GM21619 (cell line): ENCODE measurements at regions not wholly inside any gene's neighbourhood (a gene's known extent, or its start where the extent isn't known, plus 50 kb on each side); places are given as distances from the start of the nearest gene placed in this dataset.

Source experiments
- ATAC-seq: cut with Tn5 transposase; IDR thresholded peaks from one replicate; pipeline ENCODE4 v1.9.1; 2021; ENCODE audit not compliant: unreplicated experiment

DNA sequence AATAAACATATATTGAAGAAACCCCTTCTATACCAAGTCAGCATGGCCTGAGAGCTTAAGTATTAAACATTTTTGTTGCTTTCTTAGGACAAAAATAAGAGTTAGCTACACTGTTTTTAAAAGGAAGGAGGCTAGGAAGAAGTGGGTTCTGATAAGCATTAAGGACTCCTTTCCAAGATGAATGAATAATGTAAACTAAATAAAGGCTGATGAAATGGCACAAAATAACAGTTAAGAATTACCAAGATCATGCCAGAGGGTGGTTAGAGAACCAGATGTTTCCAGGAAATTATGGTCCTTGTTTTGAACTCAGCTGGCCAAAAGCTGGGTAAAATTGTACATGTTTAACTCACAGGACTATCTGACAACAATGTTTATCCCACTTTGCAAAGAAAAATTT is 114.1 kb upstream of the ETS2 start:
- no peak for ATAC-seq

DNA sequence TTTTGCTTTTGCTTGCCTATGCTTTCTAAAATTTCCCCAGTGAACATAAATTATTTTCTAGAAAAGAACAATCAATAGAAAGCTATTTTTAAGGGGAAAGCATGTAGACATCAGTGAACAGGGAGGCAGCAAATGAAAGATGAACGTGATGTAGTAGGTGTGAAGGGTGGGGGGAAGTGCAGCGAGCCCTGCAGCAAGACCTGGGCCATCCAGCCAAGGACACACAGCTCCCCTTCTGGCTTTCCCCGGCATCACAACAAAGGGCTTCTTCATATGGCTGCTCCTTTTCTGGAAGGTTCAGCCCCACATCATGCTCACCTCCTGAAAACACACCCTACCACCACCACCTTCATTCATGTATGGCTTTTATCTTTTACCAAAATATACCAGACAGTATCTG is 109.2 kb upstream of the ETS2 start:
- ATAC-seq: no peak

DNA sequence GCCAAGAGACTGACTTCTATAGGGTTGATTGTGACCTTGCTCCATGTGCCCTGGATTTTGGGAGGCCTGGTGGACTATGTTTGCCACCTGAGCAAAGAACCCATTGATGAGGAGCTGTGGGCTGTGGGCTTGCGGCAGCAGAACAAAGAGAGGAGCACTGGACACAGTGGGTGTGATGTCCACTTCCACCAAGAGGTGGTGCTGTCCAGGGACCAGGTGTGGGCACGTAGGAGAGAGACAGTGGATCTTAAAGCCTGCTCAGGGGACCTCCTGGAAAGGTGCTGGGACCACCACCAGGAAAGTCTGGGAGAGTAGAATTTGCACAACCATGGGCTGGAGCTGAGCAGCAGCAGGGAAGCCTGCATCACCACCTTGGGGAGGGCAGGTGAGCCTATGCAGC is 106.7 kb upstream of the ETS2 start:
- no peak for ATAC-seq

DNA sequence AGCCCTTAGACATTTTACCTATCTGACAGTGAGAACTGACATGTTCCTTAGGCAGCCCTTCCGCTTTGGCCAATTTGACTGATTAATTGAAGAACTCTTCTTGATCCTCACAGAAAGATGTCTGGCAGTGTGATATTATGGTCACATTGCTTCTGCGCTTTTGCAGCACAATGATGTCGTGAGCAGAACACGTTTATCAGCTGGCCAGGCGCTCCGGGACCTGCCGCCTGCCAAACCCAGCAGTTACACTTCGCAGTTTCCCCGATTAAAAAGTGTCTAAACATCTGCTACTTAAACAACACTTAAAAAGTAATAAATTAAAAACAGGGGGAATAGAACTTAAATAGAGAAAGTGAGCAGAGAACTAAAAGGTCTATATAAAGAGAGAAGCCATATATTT is 103.5 kb upstream of the ETS2 start:
- ATAC-seq: no peak

DNA sequence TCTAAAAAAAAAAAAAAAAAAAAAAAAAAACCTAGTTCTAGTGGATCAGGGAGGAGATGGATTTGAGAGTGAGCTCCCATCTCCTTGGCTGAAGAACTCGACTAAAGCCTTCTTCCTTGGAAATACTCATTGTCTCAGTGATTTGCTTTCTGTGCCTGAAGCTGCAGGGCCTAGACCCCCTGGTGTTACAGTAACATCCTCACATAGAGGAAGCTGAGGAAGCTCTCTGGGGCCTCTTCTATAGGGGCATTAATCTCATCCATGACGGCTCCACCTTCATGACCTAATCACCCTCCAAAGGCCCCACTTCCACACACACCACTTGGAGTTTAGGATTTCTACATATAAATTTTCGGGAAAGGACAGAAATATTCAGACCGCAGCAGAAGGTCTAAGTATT is 95.9 kb upstream of the ETS2 start:
- ATAC-seq: no peak

DNA sequence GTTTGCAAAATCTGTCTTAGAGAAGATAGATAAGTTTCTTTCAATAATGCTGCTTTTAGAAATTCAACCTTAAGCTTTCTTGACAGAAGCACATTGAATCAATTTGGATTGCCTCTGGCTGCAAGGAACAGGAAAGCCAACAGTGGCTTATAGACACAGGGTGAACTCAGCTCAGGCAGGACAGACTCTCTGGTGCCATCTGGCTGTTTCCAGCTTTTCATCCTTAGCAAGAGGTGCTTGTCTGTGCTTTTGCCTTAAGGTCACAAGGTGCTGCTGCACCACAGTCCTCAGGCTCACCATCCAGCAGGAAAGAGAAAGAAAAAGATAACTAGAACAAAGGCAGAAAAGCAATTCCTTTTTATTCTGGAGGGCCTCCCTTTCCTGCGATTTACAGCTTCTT is 93.7 kb upstream of the ETS2 start:
- ATAC-seq: no peak

DNA sequence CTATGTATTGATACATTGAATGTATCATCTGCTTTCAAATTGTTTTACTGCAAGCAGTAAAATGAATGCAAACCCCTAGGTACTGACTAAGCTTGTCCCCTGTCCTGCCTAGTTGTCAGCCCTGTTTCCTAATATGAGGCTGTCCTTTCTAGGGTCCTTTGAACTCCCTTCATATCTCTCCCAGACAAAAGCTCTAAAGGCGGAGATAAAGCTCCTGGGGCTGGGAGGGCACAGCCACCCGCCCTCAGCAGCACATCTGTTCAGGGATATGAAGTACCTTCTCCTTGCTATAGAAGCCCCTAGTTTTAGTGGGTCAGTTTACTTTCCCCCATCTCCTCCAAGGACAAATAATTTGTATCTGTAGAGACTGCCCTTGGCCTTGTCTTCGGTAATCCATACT is 93.1 kb upstream of the ETS2 start:
- no peak for ATAC-seq

DNA sequence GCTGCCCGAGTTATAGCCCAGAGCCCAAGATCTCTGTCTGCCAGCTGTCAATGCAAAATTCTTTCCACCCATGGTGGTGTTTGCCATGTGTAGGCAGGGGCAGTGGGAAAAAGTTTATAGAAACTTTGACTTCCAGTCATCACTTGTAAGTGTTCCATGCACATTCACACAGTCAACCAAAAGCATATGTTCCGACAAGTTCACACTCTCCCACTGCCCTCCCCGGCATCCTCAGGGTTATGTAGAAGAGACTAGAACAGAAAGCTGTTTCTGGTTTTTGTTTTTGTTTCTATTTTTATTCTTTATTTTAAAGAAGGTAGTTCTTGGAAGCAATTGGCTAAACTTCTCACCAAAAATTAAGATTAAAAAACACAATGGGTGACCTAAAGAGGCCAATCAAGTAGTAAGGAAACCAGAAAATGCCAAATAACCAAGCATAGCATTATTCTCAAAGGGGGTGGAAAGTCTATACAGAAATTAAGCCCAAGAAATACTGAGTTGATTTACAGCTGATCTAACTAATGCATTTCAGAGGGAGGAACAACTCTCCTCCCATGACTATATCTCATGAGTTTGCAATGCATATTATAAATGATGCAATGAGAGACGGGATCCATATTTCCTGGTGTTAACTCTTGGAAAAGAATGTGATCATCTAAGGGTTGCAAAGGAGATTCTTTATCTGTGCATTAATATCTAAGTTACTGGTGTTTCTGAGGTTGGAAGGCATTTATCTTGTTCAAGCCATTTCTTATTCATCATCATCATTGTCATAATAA is 91.5 kb upstream of the ETS2 start:
- ATAC-seq: no peak

DNA sequence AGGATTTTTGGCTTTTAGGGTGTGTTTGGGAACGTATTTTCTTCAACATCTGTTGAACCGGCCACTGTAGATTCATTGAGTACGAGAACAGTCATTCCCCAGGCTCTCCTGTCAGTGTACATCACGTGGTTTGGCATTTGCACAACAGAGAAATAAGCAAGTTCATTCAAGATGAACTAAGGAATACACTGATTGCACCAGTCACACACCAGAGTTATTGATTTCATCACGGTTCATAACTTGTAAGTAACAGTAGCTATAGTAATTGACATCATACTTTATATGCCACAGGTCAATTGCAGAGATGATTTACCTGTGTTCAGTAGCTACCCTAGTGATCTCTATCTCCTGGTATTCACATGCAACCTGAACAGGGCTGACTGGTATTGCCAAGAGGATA is 90.7 kb upstream of the ETS2 start:
- ATAC-seq: no peak

DNA sequence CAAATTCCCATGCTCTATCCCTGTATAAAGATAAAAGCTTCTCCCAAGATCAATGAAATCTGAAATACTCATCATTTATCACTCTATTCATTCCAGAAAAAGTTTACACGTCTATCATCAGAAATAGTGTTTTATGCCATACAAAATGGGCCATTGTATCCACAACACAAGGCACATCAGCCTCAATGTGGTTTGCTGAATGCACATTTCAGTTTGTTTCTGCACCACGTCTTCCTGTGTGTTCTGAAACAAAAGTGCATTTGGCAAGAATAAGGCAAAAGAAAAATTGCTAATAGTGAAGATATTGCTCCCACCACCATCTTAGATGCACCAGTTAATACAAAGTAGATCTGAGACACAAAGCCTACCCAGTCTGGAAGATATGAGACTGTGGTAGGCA is 89.6 kb upstream of the ETS2 start:
- no peak for ATAC-seq

DNA sequence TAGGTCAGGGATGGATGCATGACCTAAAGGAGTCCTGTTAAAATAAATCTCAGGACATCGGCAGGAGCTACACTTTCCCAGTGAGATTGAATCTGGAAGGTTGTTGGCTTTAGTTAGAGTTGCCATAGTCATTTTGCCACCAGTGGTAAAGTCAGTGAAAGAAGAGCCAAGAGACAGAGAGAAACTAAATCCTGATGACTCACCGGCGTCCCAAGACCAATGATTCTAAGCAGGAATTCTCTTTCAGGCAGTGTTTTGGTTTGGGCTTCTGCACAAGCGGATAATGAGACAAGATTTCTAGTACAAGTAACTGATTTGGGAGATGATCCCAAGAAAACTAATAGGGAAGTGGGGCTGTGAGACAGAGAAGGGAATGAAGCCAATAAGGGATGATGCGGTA is 88.8 kb upstream of the ETS2 start:
- no peak for ATAC-seq

DNA sequence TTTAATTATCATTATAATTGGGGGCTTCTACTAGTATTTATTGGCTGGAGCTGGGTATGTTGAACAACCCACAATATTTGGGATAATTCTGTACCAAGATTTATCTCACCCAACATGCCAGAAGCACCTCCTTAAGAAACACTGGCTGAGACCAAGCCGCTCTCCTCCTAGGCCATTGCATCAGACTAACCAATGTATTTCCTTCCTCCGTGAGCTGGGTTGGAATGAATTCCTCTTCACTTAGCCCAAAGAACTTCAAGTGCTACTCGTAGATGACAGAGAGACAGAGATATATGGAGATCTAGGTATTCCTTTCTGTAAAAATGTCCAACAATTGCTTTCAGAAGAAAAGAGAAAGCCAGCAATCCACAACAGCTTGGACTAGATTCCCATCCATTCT is 87.2 kb upstream of the ETS2 start:
- ATAC-seq: no peak

DNA sequence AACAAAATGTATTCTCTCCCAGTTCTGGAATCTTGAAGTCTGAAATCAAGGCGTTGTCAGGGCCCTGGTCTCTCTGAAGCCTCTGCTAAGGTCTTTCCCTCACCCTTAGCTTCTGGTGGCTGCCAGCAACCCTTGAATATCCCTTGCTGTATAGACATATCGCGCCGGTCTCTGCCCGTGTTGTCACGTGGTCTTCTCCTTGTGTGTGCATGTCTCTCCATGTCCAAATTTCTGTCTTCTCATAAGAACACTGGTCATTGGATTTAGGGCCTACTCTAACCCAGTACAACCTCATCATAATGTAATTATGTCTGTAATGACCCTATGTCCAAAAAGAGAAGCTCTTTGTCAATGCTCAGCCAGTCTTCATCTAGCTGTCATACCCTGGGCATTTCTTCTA is 85.7 kb upstream of the ETS2 start:
- ATAC-seq: no peak

DNA sequence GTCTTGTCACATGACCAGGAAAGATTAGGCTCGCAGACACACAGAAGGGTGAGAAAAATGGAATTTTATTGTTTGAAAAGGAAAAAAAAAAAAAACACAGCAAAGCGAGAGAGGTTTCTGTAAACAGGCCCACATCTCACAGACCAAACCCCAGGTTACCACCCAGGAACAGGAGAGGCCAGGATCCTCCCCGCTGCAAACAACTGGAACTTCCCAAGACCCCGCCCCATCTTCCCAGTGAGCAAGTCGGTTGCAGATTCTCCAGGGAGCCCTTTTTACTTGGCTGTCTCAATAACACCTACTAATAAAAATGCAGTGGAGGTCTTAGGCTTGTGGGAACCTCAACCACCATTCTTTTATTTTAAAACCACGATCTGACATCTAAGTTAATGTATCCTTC is 84.7 kb upstream of the ETS2 start:
- ATAC-seq: no peak

DNA sequence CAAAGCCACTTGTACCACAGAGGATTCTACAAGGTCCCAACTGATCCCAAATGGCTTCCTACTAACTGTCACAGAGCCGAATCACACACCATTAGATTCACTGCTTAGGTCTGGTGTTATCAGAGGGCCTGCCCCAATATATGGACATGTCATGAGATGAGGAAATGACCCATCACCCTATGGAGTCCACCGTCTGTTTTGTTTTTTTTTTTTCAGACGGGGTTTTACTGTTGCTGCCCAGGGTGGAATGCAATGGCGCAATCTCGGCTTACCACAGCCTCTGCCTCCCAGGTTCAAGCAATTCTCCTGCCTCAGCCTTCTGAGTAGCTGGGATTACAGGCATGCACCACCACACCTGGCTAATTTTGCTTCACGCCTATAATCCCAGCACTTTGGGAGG is 83.8 kb upstream of the ETS2 start:
- ATAC-seq: no peak

DNA sequence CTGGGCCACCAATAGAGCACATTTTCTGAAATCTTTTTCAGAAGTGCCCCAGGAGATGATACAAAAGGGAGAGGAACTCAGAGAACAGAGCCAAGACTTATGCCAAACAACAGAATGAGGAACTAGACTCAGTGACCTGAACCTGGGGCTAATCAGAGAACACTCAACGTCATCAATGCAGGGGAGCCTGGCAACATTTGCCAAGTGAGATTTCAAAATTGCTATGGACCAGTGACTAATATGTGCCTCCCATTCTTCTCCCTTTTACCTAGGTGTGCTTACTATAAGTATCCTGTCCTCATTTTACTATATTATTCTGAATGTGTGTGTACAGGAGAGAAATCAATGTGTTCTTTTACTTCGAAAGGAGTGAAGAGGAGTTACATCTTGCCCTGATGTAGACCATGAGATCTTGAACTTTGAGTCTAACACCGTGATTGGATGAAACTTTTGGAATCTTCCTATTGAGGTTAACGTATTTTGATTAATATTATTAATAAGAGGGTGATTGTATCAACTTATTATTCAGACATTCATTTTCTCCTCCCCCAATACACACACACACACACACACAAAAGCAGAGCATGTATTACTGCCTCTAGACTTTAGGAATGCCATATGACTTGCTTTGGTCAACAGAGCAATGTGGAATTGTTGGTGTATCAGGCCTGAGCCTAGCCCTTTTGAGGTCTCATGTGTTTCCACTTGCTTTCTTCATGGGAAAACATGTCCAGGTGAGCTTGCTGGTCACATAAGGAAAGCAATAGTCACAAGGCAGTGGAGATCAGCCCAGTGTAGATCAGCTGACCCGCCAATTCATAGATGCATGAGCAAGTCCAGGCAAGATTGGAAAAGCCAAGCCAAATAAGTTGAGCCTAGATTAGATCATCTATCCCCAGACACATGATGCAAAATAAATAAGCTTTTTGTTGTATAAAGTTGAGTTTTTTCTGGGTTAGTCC is 80.3 kb upstream of the ETS2 start:
- ATAC-seq: no peak

DNA sequence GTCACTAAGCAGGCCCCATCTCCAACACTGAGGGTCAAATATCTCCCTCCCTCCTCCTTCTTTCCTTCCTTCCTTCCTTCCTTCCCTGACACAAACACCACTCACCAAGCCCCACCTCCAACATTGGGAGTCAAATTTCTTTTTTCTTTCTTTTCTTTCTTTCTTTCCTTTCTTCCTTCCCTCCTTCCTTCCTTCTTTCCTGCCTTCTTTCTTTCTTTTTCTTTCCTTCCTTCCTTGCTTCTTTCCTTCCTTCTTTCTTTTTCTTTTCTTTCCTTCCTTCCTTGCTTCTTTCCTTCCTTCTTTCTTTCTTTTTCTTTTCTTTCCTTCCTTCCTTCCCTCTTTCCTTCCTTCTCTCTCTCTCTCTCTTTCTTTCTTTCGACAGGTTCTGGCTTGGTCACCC is 79.2 kb upstream of the ETS2 start:
- no peak for ATAC-seq

DNA sequence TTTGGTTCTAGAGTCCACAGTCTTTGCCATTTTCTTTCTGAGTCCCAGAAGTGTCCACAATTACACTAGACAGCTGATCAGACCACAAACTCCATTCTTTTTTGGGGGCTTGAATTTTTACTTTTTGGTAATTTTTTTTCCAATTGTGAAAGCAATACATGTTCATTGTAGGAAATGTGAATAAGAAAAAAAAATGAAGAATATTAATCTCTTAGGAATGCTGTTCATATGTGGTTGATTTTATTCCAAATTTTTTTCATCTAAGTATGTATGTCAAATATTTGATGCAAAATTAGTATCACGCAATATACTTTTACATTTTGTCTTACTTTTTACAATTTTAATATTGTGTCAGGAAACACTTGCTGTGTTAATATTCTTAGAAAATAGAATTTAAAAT is 76.4 kb upstream of the ETS2 start:
- ATAC-seq: no peak

DNA sequence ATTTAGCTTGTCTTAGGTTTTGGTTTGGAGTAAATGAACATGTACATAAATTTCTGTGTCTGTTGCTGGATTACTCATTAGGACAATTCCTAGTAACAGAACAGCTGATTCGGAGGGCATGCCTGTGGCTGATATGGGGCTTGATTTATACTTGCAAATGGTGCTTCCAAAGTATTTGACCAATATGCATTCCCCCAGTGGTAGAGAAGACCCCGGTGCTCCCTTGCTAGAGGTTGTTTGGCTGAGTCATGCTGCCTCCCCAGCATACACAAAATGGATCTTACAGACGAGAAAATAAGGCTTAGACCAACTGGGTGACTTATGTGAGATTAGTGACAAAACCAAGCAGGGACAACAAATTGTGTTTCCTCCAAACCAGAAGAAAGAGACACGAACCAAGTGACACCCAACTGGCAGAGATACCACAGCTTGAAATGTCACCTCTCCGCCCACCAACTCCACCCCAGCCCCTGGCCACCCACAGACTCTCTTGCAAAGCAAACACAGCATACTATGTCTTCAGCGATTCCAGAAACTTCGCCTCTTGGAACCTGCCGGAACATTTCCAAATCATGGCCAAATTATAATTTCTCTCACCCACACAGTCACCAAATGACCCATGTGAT is 75.9 kb upstream of the ETS2 start:
- ATAC-seq: no peak

DNA sequence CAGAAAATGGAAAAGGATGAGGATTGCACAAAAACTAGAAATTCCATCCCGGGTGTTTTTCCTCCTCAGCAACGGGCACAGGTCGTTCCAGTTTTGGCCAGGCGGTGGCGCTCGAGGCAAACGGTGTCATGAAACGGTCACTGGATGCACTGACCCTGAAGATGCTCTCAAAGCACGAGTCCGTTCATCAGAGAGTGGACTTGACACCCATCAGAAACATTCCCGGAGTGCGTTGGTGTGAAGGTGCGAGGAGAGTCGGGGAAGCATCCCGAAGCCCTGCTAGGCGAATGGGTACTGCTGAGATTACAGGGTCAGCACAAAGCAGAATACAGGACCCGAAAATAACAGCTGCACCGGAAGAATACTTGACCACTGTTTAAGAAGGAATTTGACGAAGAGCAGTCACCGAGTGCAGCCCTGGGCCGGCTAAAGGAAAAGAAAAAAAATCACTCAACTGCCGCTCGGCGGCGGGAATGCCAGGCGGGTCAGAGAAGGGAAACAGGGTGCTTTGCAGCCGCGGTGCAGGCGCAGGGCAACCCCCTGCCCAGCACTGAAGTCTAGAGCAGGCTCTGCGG is 71.7 kb upstream of the ETS2 start:
- no peak for ATAC-seq

DNA sequence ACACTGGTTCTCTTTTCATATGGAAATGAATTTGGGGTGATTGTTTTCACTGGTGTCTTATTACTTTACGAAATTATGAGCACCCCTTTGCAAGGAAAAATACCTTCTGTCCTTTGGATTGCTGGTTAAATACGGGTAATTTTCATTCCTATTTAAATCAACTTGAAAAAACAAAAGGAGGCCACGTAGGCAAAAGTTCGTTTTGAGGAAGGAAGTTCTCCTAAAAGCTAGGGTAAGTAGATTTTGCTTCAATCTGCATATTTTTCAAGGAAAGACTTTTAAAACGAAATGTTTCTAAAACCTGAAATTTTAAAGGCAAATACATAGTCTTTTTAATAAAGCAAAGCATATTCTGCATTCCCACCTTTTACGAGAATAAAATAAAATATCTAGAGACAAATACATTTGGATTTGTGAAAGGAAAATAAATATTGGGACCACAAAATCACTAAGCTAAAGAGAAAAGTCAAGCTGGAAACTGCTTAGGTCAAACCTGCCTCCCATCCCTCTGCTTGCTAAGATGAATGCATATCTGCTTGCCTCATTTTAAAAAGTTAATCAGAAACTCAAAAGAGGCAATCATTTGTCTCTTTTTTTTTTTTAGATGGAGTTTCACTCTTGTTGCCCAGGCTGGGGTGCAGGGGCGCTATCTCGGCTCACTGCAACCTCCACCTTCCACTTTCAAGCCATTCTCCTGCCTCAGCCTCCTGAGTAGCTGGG is 70.9 kb upstream of the ETS2 start:
- no peak for ATAC-seq
